NCI-H2196 (cell line): ENCODE measurements at regions not wholly inside any gene's neighbourhood (a gene's known extent, or its start where the extent isn't known, plus 50 kb on each side); places are given as distances from the start of the nearest gene placed in this dataset.
"Not testable (repeated sequence)": the region's sequence is repeated elsewhere in the genome, so short reads cannot be mapped to it uniquely, and the experiment has no call there.

Source experiments
- DNase-seq: peaks from one replicate; lab custom pipeline; 2025; ENCODE audit not compliant: unreplicated experiment; lab: John Stamatoyannopoulos, UW

DNA sequence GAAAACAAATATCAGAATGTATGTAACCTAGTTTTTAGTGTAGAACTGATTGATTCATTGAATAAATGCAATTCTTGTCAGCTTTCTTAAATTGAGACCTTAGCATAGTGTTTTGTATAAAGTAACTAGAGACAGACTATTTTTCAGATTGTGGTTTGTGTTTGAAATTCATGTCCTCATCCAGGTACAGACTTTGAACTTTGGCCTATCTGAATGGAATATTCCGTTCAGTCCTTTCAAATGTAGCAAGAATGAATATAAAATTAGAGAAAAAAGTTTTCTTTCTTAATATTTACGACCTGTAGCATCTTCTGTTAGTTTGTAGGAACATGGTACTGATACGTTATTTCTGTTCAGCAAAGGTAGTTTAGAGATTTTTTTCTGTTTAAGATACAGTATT is 378.4 kb upstream of the RGS6 start:
- no peak for DNase-seq

DNA sequence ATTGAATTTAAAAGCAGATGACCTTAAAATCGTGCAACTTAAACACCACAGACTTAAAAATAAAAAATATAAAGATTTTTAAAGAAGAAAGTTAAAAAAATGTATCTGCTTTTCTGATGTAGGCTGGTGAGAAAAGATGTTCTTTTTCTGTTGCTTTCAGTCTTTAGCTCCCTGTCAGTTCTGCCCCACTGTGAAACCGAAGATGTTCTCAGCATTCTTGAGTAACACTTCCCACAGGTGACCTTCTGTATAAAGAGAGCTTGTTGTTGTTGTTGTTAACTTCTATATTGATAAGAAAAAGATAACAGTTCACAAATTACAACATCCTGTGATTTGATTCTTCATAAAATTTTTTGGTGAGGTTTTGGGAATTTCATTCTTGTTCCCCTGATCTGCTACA is 377.9 kb upstream of the RGS6 start:
- no peak for DNase-seq

DNA sequence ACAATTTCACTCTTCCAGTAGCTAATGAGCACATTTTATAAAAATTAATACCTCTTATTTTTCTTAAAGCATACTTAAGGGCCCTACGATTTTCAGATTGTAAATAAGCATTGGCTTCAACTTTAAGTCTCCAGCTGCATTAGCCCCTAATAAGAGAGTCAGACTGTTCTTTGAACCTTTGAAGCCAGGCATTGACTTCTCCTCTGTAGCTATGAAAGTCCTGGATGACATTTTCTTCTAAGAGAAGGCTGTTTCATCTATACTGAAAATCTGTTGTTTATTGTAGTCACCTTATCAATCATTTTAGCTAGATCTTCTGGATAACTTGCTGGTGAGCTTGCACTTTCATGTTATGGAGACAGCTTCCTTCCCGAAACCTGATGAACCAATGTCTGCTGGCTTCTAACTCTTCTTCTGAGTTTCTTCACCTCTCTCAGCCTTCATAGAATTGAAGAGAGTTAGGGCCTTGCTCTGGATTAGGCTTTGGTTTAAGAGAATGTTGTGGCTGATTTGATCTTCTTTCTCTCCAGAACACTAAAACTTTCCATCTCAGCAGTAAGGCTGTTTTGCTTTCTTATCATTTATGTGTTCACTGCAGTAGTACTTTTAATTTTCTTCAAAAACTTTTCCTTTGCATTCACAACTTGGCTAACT is 377.1 kb upstream of the RGS6 start:
- DNase-seq = no peak

DNA sequence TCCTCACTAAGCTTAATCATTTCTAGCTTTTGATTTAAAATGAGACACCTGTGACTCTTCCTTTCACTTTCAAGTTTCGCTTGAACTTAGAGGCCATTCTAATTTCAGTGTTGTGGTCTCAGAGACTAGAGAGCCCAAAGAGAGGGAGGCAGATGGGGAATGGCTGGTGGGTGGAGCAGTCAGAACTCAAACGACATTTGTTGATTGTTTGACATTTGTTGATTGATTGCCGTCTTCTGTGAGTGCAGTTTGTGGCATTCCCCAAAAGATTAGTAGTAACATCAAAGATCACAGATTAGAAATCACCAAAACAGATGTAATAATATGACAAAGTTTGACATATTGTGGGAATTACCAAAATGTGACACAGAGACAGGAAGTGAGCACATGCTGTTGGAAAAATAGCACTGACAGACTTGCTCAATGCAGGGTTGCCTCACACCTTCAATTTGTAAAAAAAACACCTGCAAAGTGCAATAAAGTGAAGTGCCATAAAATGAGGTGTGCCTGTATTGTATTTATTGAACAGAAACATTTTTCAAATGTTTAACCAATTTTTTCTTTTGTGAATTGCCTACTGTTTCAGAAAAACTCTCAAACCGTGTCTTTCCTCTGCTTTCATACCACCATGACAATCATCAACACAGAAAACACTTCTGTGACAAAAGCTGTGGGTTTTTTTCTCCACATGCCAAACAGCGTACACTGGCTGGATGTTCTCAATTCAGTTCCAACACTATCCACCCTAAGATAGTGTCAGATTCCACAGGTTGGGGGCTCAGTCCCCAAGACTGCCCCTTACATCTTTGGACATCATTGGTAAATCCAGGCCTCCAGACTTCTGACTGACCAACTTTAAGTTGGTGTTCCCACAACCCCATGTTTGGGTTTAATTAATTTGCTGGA is 376.3 kb upstream of the RGS6 start:
- no peak for DNase-seq

DNA sequence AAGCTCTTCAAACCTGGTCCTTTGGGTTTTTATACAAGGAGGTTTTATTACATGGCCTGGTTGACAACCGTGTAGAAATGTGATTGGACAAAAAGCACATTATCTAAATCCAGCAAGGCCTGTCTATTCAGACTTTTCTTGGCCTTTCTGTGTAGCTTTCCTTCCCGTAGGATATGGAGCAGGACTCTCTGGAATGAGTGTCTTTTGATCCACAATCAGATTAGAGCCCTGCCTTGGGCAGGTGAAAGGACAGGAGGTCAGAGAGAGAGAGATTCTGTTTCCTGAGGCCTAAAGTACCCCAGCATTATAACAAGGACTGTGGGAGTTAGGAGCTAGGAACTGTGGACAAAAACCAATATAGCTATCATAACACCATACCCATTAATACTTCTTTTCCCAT is 375.5 kb upstream of the RGS6 start:
- no peak for DNase-seq

DNA sequence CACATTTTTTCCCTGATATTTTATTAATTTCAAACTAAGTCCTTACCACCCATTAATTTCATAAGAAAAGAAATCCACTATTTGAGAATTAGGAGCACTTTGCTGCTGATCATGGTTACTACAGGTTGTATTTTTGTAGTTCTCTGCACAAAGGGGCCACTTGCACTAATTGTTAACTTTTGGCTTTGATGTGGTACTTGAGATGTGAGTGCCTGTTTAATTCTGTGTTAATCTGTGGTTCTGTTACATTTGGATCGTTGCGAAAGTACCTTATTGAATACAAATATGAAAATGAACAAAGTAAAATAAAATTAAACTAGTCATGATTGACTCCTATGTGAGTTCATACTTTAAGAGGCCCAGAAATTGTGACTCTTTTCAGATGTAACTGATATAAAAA is 374.9 kb upstream of the RGS6 start:
- no peak for DNase-seq

DNA sequence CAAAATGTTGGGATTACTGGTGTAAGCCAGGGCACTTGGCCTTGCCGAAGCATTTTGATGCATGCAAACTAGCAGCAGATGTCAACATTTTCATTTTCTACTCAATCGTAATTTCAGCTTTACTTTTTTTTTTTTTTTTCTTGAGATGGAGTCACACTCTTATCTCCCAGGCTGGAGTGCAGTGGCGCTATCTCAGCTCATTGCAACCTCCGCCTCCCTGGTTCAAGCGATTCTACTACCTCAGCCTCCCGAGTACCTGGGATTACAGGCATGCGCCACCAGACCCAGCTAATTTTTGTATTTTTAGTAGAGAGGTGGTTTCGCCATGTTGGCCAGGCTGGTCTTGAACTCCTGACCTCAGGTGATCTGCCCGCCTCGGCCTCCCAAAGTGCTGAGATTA is 373.3 kb upstream of the RGS6 start:
- DNase-seq = not testable (repeated sequence)

DNA sequence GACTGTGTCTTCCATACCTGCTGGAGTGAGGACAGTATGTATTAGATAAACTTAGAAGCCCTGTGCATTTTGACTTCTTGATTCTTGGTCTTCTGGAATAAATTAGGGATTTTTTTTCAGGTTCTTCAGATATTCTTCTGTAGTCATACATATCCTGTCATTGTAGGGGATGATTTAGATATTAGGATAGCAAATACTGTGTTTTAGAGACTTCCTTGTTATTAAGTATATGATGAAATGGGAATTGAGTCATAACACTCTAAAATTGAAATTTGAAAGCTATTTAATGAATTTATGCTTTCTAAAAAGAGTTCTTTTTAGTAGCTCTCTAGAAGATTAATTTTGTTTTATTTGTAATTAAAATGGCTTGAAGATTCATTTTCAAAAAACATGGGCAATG is 371.5 kb upstream of the RGS6 start:
- no peak for DNase-seq

DNA sequence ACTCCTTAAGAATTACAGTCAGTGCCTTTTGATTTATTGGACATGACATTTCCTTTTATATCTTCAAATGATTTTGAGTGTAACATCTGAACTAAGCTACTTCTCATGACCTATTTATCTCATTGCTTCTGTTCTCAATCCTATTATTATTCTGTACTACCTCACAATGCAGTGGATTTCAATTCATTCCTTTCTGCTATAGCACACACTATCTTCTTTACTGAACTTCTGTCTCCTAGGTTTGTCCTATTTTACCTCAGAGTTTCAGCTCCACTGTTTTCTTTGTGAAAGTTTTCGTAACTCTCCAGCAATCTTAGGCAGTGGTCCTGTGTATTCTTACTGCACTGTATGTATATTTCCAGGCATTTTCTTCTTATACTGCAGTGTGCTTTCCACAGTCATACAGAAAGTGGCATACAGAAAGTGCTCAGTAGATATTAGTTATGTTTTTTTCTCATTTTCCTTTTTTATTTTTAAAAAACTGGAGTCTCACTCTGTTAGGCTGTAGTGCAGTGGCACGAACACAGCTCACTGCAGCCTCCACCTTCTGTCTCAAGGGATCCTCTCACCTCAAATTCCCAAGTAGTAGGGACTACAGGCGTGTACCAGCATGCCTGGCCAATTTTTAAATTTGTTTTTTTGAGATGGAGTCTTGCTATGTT is 368.6 kb upstream of the RGS6 start:
- DNase-seq = no peak

DNA sequence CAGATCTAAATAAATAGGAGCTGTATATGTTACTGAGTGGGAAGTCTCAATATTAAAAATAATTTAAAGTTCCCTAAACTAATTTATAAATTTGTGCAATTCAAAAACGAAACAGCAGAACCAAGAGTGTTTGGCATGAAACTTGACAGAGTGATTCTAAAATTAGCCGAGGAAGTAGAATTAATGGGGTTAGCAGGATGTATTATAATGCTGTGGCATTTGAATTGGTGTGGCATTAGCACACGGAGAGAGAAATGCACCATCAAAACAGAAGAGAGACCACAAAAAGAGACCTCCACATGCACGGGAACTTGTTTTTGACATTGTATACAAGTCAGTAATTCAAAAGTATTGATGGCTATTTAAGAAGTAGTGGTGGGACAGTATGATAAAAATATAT is 366.0 kb upstream of the RGS6 start:
- no peak for DNase-seq

DNA sequence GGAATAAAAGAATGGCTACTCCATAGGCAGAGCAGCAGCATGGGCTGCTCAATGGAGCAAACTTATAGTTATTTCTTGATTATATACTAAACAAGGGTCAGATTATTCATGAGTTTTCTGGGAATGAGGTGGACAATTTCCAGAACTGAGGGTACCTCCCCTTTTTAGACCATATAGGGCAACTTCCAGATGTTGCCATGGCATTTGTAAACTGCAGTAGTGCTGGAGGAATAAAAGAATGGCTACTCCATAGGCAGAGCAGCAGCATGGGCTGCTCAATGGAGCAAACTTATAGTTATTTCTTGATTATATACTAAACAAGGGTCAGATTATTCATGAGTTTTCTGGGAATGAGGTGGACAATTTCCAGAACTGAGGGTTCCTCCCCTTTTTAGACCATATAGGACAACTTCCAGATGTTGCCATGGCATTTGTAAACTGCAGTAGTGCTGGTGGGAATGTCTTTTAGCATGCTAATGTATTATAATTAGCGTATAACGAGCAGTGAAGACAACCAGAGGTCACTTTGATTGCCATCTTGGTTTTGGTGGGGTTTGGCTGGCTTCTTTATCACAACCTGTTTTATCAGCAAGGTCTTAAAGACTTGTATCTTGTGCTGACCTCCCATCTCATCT is 364.6 kb upstream of the RGS6 start:
- not testable (repeated sequence) for DNase-seq

DNA sequence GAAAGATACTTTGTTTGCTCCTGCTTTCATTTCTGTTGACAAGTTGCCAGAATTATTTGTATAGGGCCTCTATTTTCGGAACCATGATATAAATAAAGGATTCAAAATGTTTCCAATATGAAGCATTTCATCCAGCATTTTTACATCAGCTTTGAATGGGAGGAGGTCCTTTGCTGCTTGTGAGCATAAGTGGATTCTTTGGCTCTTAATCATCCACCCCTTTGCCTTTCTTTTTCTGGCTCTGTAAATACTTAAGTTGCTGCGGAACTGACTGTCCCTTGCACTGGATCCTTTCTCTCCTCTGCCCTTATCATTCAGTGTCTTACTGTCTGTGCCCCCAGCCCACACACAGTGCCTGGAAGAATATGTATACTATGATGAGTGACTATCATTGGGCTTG is 357.3 kb upstream of the RGS6 start:
- no peak for DNase-seq

DNA sequence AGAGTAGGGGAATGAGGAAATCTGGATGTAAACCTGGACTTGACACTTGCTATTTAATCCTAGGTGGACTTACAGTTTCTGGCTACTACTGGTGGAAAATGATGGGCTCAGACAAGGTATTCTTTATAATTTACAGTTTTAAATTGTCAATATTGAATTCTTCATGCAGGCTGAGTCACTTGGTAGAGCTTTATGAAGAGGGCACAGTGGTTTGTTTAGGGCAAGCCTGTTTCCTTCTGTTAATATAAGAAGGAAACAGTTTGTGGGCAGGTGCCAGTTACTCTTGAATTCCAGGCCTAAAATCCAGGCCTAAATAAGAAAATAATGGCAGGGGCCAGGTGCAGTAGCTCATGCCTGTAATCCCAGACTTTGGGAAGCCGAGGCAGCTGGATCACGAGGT is 355.8 kb upstream of the RGS6 start:
- DNase-seq = no peak

DNA sequence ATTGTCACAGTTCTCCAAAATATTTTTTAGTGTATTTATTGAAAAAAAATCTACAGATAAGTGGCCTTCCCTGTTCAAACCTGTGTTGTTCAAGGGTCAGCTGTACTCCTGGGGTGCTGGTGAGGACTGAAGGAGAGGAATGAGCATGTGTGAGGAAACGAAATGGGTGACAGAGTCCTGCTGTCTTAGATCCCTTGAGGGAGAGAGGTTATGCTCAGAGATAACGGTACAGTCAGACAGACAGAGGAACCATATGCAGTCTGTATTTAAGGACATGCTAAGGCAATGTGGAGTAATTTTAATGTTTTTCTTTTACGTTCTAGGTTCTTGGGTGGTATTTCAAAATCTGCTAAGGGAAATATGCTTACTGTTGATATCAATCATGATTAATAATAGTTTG is 352.9 kb upstream of the RGS6 start:
- no peak for DNase-seq

DNA sequence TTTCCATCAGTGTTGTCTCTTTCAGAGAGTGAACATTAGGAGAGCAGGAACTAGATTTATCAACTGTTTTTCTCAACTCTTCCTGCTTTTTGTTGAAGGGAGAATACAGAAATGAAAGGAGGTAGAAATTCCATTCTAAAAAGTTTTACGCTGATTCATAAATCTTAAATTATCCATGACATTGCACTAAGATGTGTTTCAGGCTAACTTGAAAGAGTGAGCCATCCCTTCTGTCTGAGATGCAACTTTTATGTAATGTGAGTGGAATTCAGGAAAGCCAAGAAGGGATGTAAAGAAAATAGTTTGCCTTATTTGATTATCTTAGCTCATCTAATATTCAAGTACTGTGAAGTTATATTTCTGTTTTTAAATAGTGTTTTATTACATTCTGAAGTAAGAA is 349.5 kb upstream of the RGS6 start:
- no peak for DNase-seq

DNA sequence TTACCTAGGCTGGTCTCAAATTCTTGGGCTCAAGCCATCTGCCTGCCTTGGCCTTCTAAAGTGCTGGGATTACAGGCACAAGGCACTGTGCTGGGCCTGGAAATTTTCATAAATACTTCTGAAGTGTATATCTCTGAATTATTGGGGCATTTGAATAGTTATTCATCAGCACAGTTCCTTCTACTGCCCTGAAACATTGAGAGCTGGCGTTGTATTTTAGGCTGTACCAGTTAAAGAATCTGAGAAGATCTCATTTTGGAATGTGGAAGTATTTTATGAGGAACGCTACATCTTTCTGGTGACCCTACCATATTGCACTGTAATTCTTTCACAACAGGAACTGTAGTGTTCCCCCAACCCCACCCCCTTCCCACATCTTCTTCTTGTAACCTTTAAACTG is 349.0 kb upstream of the RGS6 start:
- DNase-seq = no peak

DNA sequence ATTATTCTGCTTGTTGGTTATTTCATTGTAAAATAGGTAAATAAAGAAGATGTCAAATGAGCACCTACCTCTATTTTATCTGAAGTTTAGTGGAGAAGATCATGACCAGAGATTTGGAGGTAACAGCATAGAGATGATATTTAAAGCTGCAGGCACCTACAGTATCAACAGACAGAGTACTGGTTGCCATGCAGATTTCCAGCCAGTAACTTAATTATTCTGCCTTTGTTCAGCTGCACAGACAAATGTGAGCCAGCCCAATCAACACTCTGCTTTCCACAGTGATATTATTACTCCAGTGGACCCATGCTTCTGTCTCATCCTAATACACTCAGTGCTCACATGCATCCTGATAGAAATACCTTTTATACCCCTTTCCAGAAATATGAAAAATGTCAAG is 348.5 kb upstream of the RGS6 start:
- DNase-seq = no peak

DNA sequence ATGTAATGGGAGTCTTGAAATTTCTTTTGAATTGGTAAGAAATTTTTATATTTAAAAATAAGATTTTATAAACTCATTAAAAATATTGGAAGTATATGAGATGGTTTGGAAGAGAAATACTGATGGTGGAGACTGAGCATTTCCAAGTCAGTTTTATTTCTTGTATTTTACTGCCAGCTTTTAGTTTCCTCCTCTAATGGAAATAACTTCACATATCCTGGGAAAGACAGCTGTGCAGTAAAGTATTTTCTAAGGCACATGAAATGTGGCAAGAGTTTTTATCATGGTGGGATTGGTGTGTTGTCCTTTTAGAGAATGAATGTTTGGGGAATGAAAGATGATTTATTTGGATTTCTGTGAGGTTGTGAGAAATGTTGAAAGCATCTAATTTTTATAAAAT is 346.9 kb upstream of the RGS6 start:
- no peak for DNase-seq

DNA sequence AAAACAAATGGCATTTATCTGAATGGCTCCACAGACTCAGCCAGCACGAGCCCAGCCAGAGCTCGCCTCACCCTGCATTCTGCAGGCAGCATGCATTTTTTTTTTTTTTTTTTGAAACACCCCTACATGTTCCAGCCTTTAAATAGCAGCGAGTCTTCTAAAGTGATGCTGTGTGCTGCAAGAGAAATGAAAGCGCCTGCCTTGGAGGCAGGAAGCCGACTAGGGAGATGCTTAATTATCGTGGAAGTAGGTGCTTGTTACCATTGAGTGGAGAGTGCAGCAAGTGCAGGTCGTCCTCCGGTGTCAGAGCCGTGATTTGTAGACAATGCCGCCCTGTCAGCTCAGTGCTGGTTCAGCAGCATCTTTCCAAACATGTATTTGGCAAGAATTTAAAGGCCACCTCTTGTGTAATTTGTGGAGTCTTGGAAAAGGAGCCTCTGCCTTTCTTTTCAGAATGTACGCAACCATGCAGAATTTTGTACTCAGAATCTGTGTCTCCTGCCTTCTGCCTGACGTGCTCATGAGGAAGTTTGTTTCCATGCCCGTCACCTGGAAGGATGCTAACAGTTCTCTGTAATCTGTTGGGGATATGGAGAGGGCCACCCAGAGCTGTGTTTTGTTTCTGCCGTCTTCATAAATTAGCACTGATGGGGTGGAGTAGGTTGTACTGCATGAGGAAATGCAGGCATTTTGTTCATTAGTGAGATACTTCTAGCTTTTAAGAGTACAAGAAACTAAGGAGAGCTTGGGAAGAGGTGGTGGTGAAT is 345.9 kb upstream of the RGS6 start:
- no peak for DNase-seq

DNA sequence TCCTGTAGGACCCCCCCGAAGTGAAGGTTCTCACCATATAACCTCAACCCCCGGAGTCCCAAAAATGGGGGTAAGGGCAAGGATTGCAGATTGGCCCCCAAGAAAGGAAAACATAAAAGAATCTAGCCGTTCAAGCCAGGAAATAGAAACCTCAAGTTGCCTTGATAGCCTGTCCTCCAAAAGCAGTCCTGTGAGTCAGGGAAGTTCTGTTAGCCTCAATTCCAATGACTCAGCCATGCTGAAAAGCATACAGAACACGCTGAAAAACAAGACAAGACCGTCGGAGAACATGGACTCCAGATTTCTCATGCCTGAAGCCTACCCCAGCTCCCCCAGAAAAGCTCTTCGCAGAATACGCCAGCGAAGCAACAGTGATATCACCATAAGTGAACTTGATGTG is 344.2 kb upstream of the RGS6 start:
- no peak for DNase-seq
